ENCODE measurements at regions not wholly inside any gene's neighbourhood (a gene's known extent, or its start where the extent isn't known, plus 50 kb on each side); places are given as distances from the start of the nearest gene placed in this dataset.

- Histone ChIP-seq H3K27ac (no peak overlapping the region), H3K9me3 (ENCODE audit: control insufficient read depth, low read length) (no peaks in the 10 kb centered on the region), H2AFZ (no peak overlapping the region), H3K36me3 (ENCODE audit: control insufficient read depth, insufficient read depth, low read length) (no peaks in the 10 kb centered on the region), H3K4me3 (ENCODE audit: low read depth, low read length) (no peak overlapping the region), H3K27me3 (ENCODE audit: control insufficient read depth, insufficient read depth, low read length) (no peaks in the 10 kb centered on the region), H3K9ac (no peak overlapping the region), H3K79me2 (no peaks in the 10 kb centered on the region), H3K4me2 (ENCODE audit: low read length) (no peak overlapping the region), H3K4me1 (no peaks in the 10 kb centered on the region)
- no peak for TF ChIP-seq CTCF (IDR thresholded peaks at IDR 0.05)
These were observed 168.9 kb downstream of the TEX29 start for GRCh38 chr13:111489301-111489700.

- Histone ChIP-seq H3K79me2 (no peaks in the 10 kb centered on the region), H3K27me3 (ENCODE audit: control insufficient read depth, insufficient read depth, low read length) (no peaks in the 10 kb centered on the region), H3K9me3 (ENCODE audit: control insufficient read depth, low read length) (no peaks in the 10 kb centered on the region), H3K36me3 (ENCODE audit: control insufficient read depth, insufficient read depth, low read length) (no peaks in the 10 kb centered on the region), H2AFZ (no peak overlapping the region), H3K4me1 (no peaks in the 10 kb centered on the region), H3K27ac (no peak overlapping the region), H3K4me2 (ENCODE audit: low read length) (no peak overlapping the region), H3K9ac (no peak overlapping the region), H3K4me3 (ENCODE audit: low read depth, low read length) (no peak overlapping the region)
- no peak for TF ChIP-seq CTCF (IDR thresholded peaks at IDR 0.05)
These were observed 170.2 kb downstream of the TEX29 start for GRCh38 chr13:111490611-111491010.

GRCh38 chr13:111491021-111491420, 170.6 kb downstream of the TEX29 start:
- Histone ChIP-seq H3K9me3 (ENCODE audit: control insufficient read depth, low read length) (no peaks in the 10 kb centered on the region), H3K27ac (no peak overlapping the region), H3K4me1 (no peaks in the 10 kb centered on the region), H2AFZ (no peak overlapping the region), H3K4me3 (ENCODE audit: low read depth, low read length) (no peak overlapping the region), H3K27me3 (ENCODE audit: control insufficient read depth, insufficient read depth, low read length) (no peaks in the 10 kb centered on the region), H3K79me2 (no peaks in the 10 kb centered on the region), H3K9ac (no peak overlapping the region), H3K36me3 (ENCODE audit: control insufficient read depth, insufficient read depth, low read length) (no peaks in the 10 kb centered on the region), H3K4me2 (ENCODE audit: low read length) (no peak overlapping the region)
- no peak for TF ChIP-seq CTCF (IDR thresholded peaks at IDR 0.05)

GRCh38 chr13:111491659-111492058, 171.2 kb downstream of the TEX29 start:
- TF ChIP-seq CTCF (IDR thresholded peaks at IDR 0.05): no peak

GRCh38 chr13:111492341-111492950, 172.0 kb downstream of the TEX29 start:
- Histone ChIP-seq H3K9me3 (ENCODE audit: control insufficient read depth, low read length) (no peaks in the 10 kb centered on the region), H3K4me3 (ENCODE audit: low read depth, low read length) (no peak overlapping the region), H3K4me1 (no peaks in the 10 kb centered on the region), H3K79me2 (no peaks in the 10 kb centered on the region), H3K9ac (no peak overlapping the region), H3K27me3 (ENCODE audit: control insufficient read depth, insufficient read depth, low read length) (no peaks in the 10 kb centered on the region), H3K4me2 (ENCODE audit: low read length) (no peak overlapping the region), H3K36me3 (ENCODE audit: control insufficient read depth, insufficient read depth, low read length) (no peaks in the 10 kb centered on the region), H2AFZ (no peak overlapping the region), H3K27ac (no peak overlapping the region)
- no peak for TF ChIP-seq CTCF (IDR thresholded peaks at IDR 0.05)

More at GRCh38 chr13:111491659-111492058, 171.2 kb downstream of the TEX29 start:
- no peaks in the 10 kb centered on the region for H3K79me2 ChIP-seq
- no peak overlapping the region for H3K27ac ChIP-seq
- H3K4me1 ChIP-seq: no peaks in the 10 kb centered on the region
- H3K4me2 ChIP-seq (ENCODE audit: low read length): no peak overlapping the region
- H3K27me3 ChIP-seq (ENCODE audit: control insufficient read depth, insufficient read depth, low read length): no peaks in the 10 kb centered on the region
- H3K9ac ChIP-seq: no peak overlapping the region
- no peak overlapping the region for H2AFZ ChIP-seq
- H3K9me3 ChIP-seq (ENCODE audit: control insufficient read depth, low read length): no peaks in the 10 kb centered on the region
- no peaks in the 10 kb centered on the region for H3K36me3 ChIP-seq (ENCODE audit: control insufficient read depth, insufficient read depth, low read length)
- no peak overlapping the region for H3K4me3 ChIP-seq (ENCODE audit: low read depth, low read length)
